Common myeloid progenitor, CD34-positive (primary cell): ENCODE measurements at regions not wholly inside any gene's neighbourhood (a gene's known extent, or its start where the extent isn't known, plus 50 kb on each side); places are given as distances from the start of the nearest gene placed in this dataset.
A peak's percentile ranks its signal among the peaks of the same experiment; 100 is the strongest.

ENCODE experiments used
- CTCF ChIA-PET: fragments of 350-600 bp; sonication (Branson Sonifier 250); formaldehyde crosslinking; loops from one replicate; lab custom pipeline; 2021; ENCODE audit warnings: antibody characterized with exemption; lab: Charles Lee
- POLR2A ChIA-PET: fragments of 350-600 bp; sonication (Branson Sonifier 250); formaldehyde crosslinking; loops from one replicate; lab custom pipeline; 2021; ENCODE audit warnings: antibody characterized with exemption; lab: Charles Lee
- DNase-seq, 3 donors: peaks; one replicate each; pipeline versions ENCODE4 v3.0.0 to v3.0.0-alpha.2; 2013
- H3K27ac ChIP-seq, 2 experiments: 1 replicate in 1 of 2; 2 replicates in 1 of 2; pipeline ENCODE4 v1.7.0; 2013; ENCODE audit warnings: inconsistent platforms in 2 of 2, low read length in 2 of 2, mild to moderate bottlenecking in 2 of 2, low read depth in 1 of 2, moderate library complexity in 1 of 2; ENCODE audit not compliant: severe bottlenecking in 2 of 2, insufficient read depth in 1 of 2, poor library complexity in 1 of 2
- H3K27me3 ChIP-seq, 5 experiments: replicated peaks in 2 of 5; 1 replicate in 3 of 5; 2 replicates in 2 of 5; pipeline versions ENCODE4 v1.6.1 to v1.7.0; 2013; ENCODE audit warnings: low read length in 4 of 5, mild to moderate bottlenecking in 2 of 5, moderate library complexity in 2 of 5, inconsistent platforms in 1 of 5; ENCODE audit not compliant: insufficient read depth in 5 of 5, control insufficient read depth in 4 of 5
- H3K36me3 ChIP-seq, 4 experiments: 1 replicate in 2 of 4; 2 replicates in 2 of 4; pipeline versions ENCODE4 v1.6.1 to v1.7.0; 2013; ENCODE audit warnings: low read length in 3 of 4, control low read depth in 1 of 4, mild to moderate bottlenecking in 1 of 4; ENCODE audit not compliant: control insufficient read depth in 4 of 4, insufficient read depth in 4 of 4
- H3K4me1 ChIP-seq, 4 experiments: 1 replicate in 3 of 4; 2 replicates in 1 of 4; pipeline versions ENCODE4 v1.6.1 to v1.7.1; 2013; ENCODE audit warnings: low read length in 3 of 4, mild to moderate bottlenecking in 3 of 4, control low read depth in 1 of 4, inconsistent platforms in 1 of 4, moderate library complexity in 1 of 4; ENCODE audit not compliant: control insufficient read depth in 4 of 4, insufficient read depth in 4 of 4; ENCODE audit errors: control extremely low read depth in 1 of 4
- H3K4me3 ChIP-seq, 7 experiments: 1 replicate in 4 of 7; 2 replicates in 3 of 7; pipeline versions ENCODE4 v1.5.1 to v1.7.0; 2013; ENCODE audit warnings: mild to moderate bottlenecking in 7 of 7, low read length in 6 of 7, moderate library complexity in 6 of 7, inconsistent platforms in 2 of 7, low read depth in 2 of 7, control low read depth in 1 of 7; ENCODE audit not compliant: insufficient read depth in 4 of 7, control insufficient read depth in 1 of 7; ENCODE audit errors: extremely low read depth in 1 of 7
- H3K9me3 ChIP-seq, 5 experiments: 1 replicate in 4 of 5; 2 replicates in 1 of 5; pipeline versions ENCODE4 v1.6.1 to v1.7.1; 2013; ENCODE audit warnings: low read length in 4 of 5, mild to moderate bottlenecking in 2 of 5, inconsistent platforms in 1 of 5, low read depth in 1 of 5, moderate library complexity in 1 of 5; ENCODE audit not compliant: control insufficient read depth in 4 of 5, insufficient read depth in 2 of 5; ENCODE audit errors: control extremely low read depth in 1 of 5
- WGBS: methylation state at CpG from one replicate; pipeline ENCODE4 v1.1.5; 2013; ENCODE audit not compliant: insufficient coverage; 5-methylcytosine and 5-hydroxymethylcytosine counted together

GRCh38 chr2:59920307-59920706 lies 633.1 kb downstream of the BCL11A start:
- H3K4me3 ChIP-seq: no peak overlapping the region
- H3K27ac ChIP-seq: no peak overlapping the region
- 94% methylated on average over 2 of the region's 4 CpGs for WGBS
- DNase-seq: no peak
- peaks cover 0 to 2% (median 0%) of the 10 kb centered on the region in 5 experiments for H3K27me3 ChIP-seq
- no peaks in the 10 kb centered on the region for H3K36me3 ChIP-seq
- ChIA-PET CTCF (interaction anchor here (0.6 to 0.9 kb wide), 2 partner anchors 13 to 1252 kb away, joined by 3 read pairs; no protein-coding TSS in a partner anchor), POLR2A (no interaction called here)
- H3K9me3 ChIP-seq: no peaks in the 10 kb centered on the region
- no peaks in the 10 kb centered on the region for H3K4me1 ChIP-seq

GRCh38 chr2:59919579-59919978 lies 633.9 kb downstream of the BCL11A start:
- H3K4me3 ChIP-seq: no peak overlapping the region
- H3K4me1 ChIP-seq: peaks cover 0 to under 1% (median 0%) of the 10 kb centered on the region in 4 experiments
- WGBS: 92% methylated on average over 1 of the region's 1 CpG
- H3K36me3 ChIP-seq: no peaks in the 10 kb centered on the region
- H3K27me3 ChIP-seq: no peaks in the 10 kb centered on the region
- DNase-seq: no peak
- H3K9me3 ChIP-seq: no peaks in the 10 kb centered on the region
- ChIA-PET CTCF (interaction anchor here (0.6 to 0.9 kb wide), 3 partner anchors 12 to 1251 kb away, joined by 3 read pairs; no protein-coding TSS in a partner anchor), POLR2A (no interaction called here)
- no peak overlapping the region for H3K27ac ChIP-seq

GRCh38 chr2:59912042-59912441 lies 641.4 kb downstream of the BCL11A start:
- POLR2A ChIA-PET: no interaction called here

DNA sequence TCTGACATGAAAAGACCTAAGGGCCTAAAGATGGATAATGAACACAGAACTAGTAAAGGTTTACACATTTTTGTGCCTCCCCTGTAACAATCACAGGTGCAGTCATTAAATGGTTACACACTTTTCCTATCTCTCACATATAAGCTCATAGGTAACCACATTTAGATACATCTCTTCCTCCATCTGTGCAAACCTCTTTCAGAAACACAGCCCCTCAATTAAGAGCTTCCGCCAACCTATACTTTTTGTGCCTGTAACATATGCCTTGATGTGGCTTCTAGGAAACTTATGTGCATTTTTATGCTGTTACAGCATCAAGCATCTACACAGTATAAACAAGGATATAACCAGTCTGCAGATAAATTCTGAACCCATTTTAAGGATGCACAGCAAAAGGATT lies 643.3 kb downstream of the BCL11A start:
- CTCF ChIA-PET: no interaction called here
- Histone ChIP-seq H3K27me3 (no peaks in the 10 kb centered on the region), H3K9me3 (no peaks in the 10 kb centered on the region), H3K4me1 (peaks cover 0 to 3% (median under 1%) of the 10 kb centered on the region in 4 experiments), H3K4me3 (no peak overlapping the region), H3K36me3 (no peaks in the 10 kb centered on the region), H3K27ac (no peak overlapping the region)
- POLR2A ChIA-PET: no interaction called here
- WGBS: no CpG with 5 or more reads among the region's 1 CpG
- DNase-seq: peak in 1 of 3 donors; percentile 12

More at GRCh38 chr2:59912042-59912441, 641.4 kb downstream of the BCL11A start:
- CTCF ChIA-PET: interaction anchor here (1.2 kb wide), 1 partner anchor 36 kb away, joined by 3 read pairs; no protein-coding TSS in a partner anchor
- DNase-seq: no peak
- Histone ChIP-seq H3K36me3 (no peaks in the 10 kb centered on the region), H3K27ac (no peak overlapping the region), H3K27me3 (no peaks in the 10 kb centered on the region), H3K4me1 (peaks cover 0 to 3% (median 0%) of the 10 kb centered on the region in 4 experiments), H3K4me3 (no peak overlapping the region), H3K9me3 (no peaks in the 10 kb centered on the region)
- 0% methylated on average over 1 of the region's 1 CpG for WGBS

GRCh38 chr2:59909147-59909546 lies 644.3 kb downstream of the BCL11A start:
- Histone ChIP-seq H3K9me3 (no peaks in the 10 kb centered on the region), H3K36me3 (no peaks in the 10 kb centered on the region), H3K4me1 (peaks cover 0 to 8% (median 0%) of the 10 kb centered on the region in 4 experiments), H3K27me3 (no peaks in the 10 kb centered on the region), H3K27ac (no peak overlapping the region), H3K4me3 (no peak overlapping the region)
- POLR2A ChIA-PET: no interaction called here
- CTCF ChIA-PET: no interaction called here
- 100% methylated on average over 1 of the region's 3 CpGs for WGBS
- DNase-seq: no peak

GRCh38 chr2:59905731-59906130 lies 647.7 kb downstream of the BCL11A start:
- H3K27me3 ChIP-seq: no peaks in the 10 kb centered on the region
- CTCF ChIA-PET: no interaction called here
- no peak overlapping the region for H3K27ac ChIP-seq
- no CpG with 5 or more reads among the region's 2 CpGs for WGBS
- H3K9me3 ChIP-seq: no peaks in the 10 kb centered on the region
- no peaks in the 10 kb centered on the region for H3K36me3 ChIP-seq
- H3K4me1 ChIP-seq: peaks cover 0 to 8% (median 0%) of the 10 kb centered on the region in 4 experiments
- no peak overlapping the region for H3K4me3 ChIP-seq
- POLR2A ChIA-PET: interaction anchor here (0.5 to 0.6 kb wide), 2 partner anchors 38 to 120 kb away, joined by 3 read pairs; no protein-coding TSS in a partner anchor
- DNase-seq: no peak

DNA sequence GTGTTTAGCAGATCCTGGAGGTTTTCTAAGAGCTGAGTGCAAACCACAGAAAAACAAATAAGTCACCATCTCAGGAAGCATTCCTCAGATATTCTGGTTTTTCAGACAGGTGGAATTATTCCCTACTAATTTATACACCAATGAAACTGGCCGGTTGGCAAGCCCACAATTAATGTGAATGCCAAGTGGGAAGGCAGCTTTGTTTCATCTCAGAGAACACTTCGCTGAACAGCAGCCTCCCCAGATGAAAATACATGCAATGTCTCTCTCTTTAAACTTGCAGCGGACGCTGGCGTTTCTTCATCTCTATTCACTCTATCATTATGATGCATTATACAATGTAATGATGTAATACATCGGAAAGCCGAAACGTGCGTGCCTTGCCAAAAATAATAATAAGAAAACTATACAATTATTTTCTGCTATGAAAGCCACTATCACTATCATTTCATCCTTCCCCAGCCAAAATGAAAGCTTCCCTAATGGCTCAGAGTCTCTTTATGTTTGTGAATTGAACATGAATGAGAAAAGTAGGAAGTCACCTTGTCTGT lies 649.4 kb downstream of the BCL11A start:
- no CpG with 5 or more reads among the region's 9 CpGs for WGBS
- CTCF ChIA-PET: interaction anchor here (0.6 kb wide), 1 partner anchor 99 kb away, joined by 3 read pairs; no protein-coding TSS in a partner anchor
- Histone ChIP-seq H3K36me3 (no peaks in the 10 kb centered on the region), H3K4me3 (no peak overlapping the region), H3K9me3 (no peaks in the 10 kb centered on the region), H3K4me1 (peaks cover 0 to 8% (median 0%) of the 10 kb centered on the region in 4 experiments), H3K27me3 (no peaks in the 10 kb centered on the region), H3K27ac (no peak overlapping the region)
- POLR2A ChIA-PET: no interaction called here
- no peak for DNase-seq
